ENCODE measurements at regions not wholly inside any gene's neighbourhood (a gene's known extent, or its start where the extent isn't known, plus 50 kb on each side); places are given as distances from the start of the nearest gene placed in this dataset.

DNA sequence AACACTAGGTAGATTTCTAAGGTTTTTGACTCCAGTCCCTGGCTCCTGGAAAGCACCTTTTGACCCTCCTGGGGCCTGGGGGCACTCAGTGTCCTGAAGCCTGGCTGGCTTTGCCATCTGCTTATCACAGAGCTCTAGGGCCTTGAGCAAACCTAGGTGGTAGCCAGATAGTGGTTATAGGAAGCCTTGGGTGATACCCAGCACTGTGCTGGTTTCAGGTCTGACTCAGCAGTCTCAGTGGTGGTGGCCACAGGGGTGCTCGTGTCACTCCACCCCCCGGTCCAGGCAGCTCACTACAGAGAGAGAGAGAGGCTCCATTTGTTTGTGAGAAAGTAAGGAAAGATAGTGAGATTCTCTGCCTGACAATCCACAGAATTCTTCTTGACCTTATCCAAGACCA lies 195.8 kb upstream of the ZFP42 start:
- TF ChIP-seq, protein P1, sequence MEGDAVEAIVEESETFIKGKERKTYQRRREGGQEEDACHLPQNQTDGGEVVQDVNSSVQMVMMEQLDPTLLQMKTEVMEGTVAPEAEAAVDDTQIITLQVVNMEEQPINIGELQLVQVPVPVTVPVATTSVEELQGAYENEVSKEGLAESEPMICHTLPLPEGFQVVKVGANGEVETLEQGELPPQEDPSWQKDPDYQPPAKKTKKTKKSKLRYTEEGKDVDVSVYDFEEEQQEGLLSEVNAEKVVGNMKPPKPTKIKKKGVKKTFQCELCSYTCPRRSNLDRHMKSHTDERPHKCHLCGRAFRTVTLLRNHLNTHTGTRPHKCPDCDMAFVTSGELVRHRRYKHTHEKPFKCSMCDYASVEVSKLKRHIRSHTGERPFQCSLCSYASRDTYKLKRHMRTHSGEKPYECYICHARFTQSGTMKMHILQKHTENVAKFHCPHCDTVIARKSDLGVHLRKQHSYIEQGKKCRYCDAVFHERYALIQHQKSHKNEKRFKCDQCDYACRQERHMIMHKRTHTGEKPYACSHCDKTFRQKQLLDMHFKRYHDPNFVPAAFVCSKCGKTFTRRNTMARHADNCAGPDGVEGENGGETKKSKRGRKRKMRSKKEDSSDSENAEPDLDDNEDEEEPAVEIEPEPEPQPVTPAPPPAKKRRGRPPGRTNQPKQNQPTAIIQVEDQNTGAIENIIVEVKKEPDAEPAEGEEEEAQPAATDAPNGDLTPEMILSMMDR (IDR thresholded peaks at IDR 0.05): no peak
- no peak for TF ChIP-seq EP300 (IDR thresholded peaks at IDR 0.05; ENCODE audit: low read depth)
- TF ChIP-seq POLR2AphosphoS5 (IDR thresholded peaks at IDR 0.05): no peak

Data from transverse colon (tissue), 4 donors.